Neuronal stem cell (in vitro differentiated cells): ENCODE measurements at regions not wholly inside any gene's neighbourhood (a gene's known extent, or its start where the extent isn't known, plus 50 kb on each side); places are given as distances from the start of the nearest gene placed in this dataset.

Source experiments
- DNase-seq: peaks from one replicate; pipeline ENCODE4 v3.0.0-alpha.2; 2013; ENCODE audit warnings: low spot score
- H2AFZ ChIP-seq: one replicate; pipeline ENCODE4 v1.6.1; 2013; ENCODE audit warnings: mild to moderate bottlenecking, low read length, inconsistent platforms
- H2AK5ac ChIP-seq: 2 replicates; pipeline ENCODE4 v1.6.1; 2013; ENCODE audit warnings: low read depth, mild to moderate bottlenecking, inconsistent platforms, low read length, moderate library complexity, mixed read lengths
- H2BK120ac ChIP-seq: 2 replicates; pipeline ENCODE4 v1.6.1; 2013; ENCODE audit warnings: low read depth, mild to moderate bottlenecking, inconsistent platforms, low read length, moderate library complexity, mixed read lengths
- H2BK12ac ChIP-seq: one replicate; pipeline ENCODE4 v1.6.1; 2013; ENCODE audit warnings: low read length, inconsistent platforms
- H2BK15ac ChIP-seq: 2 replicates; pipeline ENCODE4 v1.6.1; 2013; ENCODE audit warnings: mild to moderate bottlenecking, low read length, inconsistent platforms, mixed read lengths
- H2BK5ac ChIP-seq: one replicate; pipeline ENCODE4 v1.6.1; 2013; ENCODE audit warnings: inconsistent platforms, mild to moderate bottlenecking, low read length, moderate library complexity
- H3K14ac ChIP-seq: one replicate; pipeline ENCODE4 v1.6.1; 2013; ENCODE audit warnings: low read length, inconsistent platforms
- H3K18ac ChIP-seq: 2 replicates; pipeline ENCODE4 v1.6.1; 2013; ENCODE audit warnings: low read length, inconsistent platforms
- H3K23ac ChIP-seq: 2 replicates; pipeline ENCODE4 v1.6.1; 2013; ENCODE audit warnings: low read depth, mild to moderate bottlenecking, mixed read lengths, low read length, inconsistent platforms; ENCODE audit not compliant: poor library complexity
- H3K27ac ChIP-seq: replicated peaks from 3 replicates; pipeline ENCODE4 v1.5.1; 2013; ENCODE audit warnings: low read length, inconsistent platforms
- H3K27me3 ChIP-seq, 3 experiments: 2 replicates each; pipeline ENCODE4 v1.6.1; 2013; ENCODE audit warnings: low read length in 3 of 3, mild to moderate bottlenecking in 2 of 3, inconsistent platforms in 1 of 3, low read depth in 1 of 3, mixed read lengths in 1 of 3, moderate library complexity in 1 of 3; ENCODE audit not compliant: control insufficient read depth in 3 of 3, insufficient read depth in 3 of 3
- H3K36me3 ChIP-seq, 2 donors: replicated peaks in 1 of 2; 2 replicates each; pipeline ENCODE4 v1.6.1; 2013; ENCODE audit warnings: low read length in 2 of 2; ENCODE audit not compliant: control insufficient read depth in 2 of 2, insufficient read depth in 2 of 2
- H3K4ac ChIP-seq: 2 replicates; pipeline ENCODE4 v1.6.1; 2013; ENCODE audit warnings: inconsistent platforms, mild to moderate bottlenecking, low read length, moderate library complexity
- H3K4me1 ChIP-seq, 2 donors: 1 replicate in 1 of 2; 2 replicates in 1 of 2; pipeline ENCODE4 v1.6.1; 2013; ENCODE audit warnings: low read length in 2 of 2, low read depth in 1 of 2; ENCODE audit not compliant: control insufficient read depth in 2 of 2, insufficient read depth in 1 of 2
- H3K4me2 ChIP-seq: one replicate; pipeline ENCODE4 v1.6.1; 2013; ENCODE audit warnings: mild to moderate bottlenecking, low read length, inconsistent platforms; ENCODE audit not compliant: insufficient read depth, poor library complexity, severe bottlenecking
- H3K4me3 ChIP-seq, 2 donors: 2 replicates each; pipeline ENCODE4 v1.5.1; 2013; ENCODE audit warnings: low read length in 2 of 2, mild to moderate bottlenecking in 2 of 2, inconsistent platforms in 1 of 2, moderate library complexity in 1 of 2
- H3K79me1 ChIP-seq: one replicate; pipeline ENCODE4 v1.6.1; 2013; ENCODE audit warnings: low read depth, mild to moderate bottlenecking, inconsistent platforms, low read length, moderate library complexity
- H3K9ac ChIP-seq: one replicate; pipeline ENCODE4 v1.6.1; 2013; ENCODE audit warnings: mild to moderate bottlenecking, low read depth, low read length, inconsistent platforms; ENCODE audit not compliant: poor library complexity
- H3K9me3 ChIP-seq, 2 donors: replicated peaks in 1 of 2; 2 replicates each; pipeline versions ENCODE3 to v1.6.1; 2013; ENCODE audit warnings: low read length in 2 of 2, mild to moderate bottlenecking in 2 of 2, inconsistent platforms in 1 of 2, low read depth in 1 of 2, mixed read lengths in 1 of 2, moderate library complexity in 1 of 2; ENCODE audit not compliant: control insufficient read depth in 2 of 2, insufficient read depth in 1 of 2
- H4K8ac ChIP-seq: one replicate; pipeline ENCODE4 v1.6.1; 2013; ENCODE audit warnings: low read depth, mild to moderate bottlenecking, inconsistent platforms, low read length, moderate library complexity
- H4K91ac ChIP-seq: one replicate; pipeline ENCODE4 v1.6.1; 2013; ENCODE audit warnings: low read length, low read depth, mild to moderate bottlenecking, inconsistent platforms; ENCODE audit not compliant: poor library complexity
- WGBS, 2 donors: extraction: QIAGEN DNeasy Blood & Tissue Kit; methylation state at CpG; one replicate each; pipeline ENCODE4 v1.1.7; 2013; ENCODE audit warnings: missing lambda C conversion rate in 2 of 2, mixed read lengths in 1 of 2; ENCODE audit not compliant: insufficient read length in 2 of 2, insufficient replicate concordance in 1 of 2; ENCODE audit errors: extremely low coverage in 2 of 2; 5-methylcytosine and 5-hydroxymethylcytosine counted together

DNA sequence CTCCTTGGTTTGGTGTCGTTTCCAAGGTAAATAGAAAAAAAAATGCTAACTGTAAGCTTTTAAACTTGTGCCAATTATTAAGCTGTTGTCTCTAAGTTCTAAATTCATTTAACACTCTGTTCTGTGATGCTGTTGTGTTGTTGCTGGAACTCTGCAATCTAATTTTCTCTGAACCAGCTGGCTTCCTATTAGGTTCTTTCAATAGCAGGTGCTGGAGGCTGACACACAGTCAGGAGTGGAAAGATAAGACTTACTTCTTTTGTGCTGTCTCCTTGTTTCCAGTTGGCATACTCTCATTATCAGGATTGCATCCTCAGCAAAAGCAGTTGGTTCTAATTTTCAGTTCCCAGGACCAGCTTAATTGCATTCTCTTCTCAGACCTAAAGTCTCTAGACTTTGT lies 1252.6 kb upstream of the NUDT12 start:
- no peaks in the 10 kb centered on the region for H3K4me1 ChIP-seq
- H2BK5ac ChIP-seq = no peak overlapping the region
- no peak overlapping the region for H3K9ac ChIP-seq
- no peak overlapping the region for H2BK15ac ChIP-seq
- H3K23ac ChIP-seq = no peak overlapping the region
- H3K4me3 ChIP-seq = no peak overlapping the region
- peaks cover 0 to 2% of the 10 kb centered on the region in 2 donors for H3K9me3 ChIP-seq
- H3K18ac ChIP-seq = no peak overlapping the region
- no peak overlapping the region for H2AK5ac ChIP-seq
- no peak overlapping the region for H3K4me2 ChIP-seq
- no peaks in the 10 kb centered on the region for H3K79me1 ChIP-seq
- H3K14ac ChIP-seq = no peak overlapping the region
- peak; percentile 3 for DNase-seq
- H3K27me3 ChIP-seq = no peaks in the 10 kb centered on the region
- H4K91ac ChIP-seq = no peak overlapping the region
- peak overlapping the region; percentile 65 for H3K27ac ChIP-seq
- H2AFZ ChIP-seq = peak overlapping the region; percentile 59
- H3K36me3 ChIP-seq = no peaks in the 10 kb centered on the region
- no peak overlapping the region for H3K4ac ChIP-seq
- H2BK120ac ChIP-seq = no peak overlapping the region
- no peak overlapping the region for H2BK12ac ChIP-seq
- no peak overlapping the region for H4K8ac ChIP-seq
- no CpG with 5 or more reads among the region's 1 CpG for WGBS, 2 donors

- WGBS, 2 donors = no CpG with 5 or more reads among the region's 4 CpGs
- no peak overlapping the region for H2AFZ ChIP-seq
Measured at GRCh38 chr5:104800440-104801048, 1238.0 kb upstream of the NUDT12 start.

GRCh38 chr5:104793755-104794080 lies 1231.1 kb upstream of the NUDT12 start:
- Histone ChIP-seq H4K91ac (no peak overlapping the region), H3K23ac (no peak overlapping the region), H3K27me3 (no peaks in the 10 kb centered on the region), H2BK15ac (no peak overlapping the region), H3K4me3 (no peak overlapping the region), H3K4me2 (no peak overlapping the region), H3K79me1 (no peaks in the 10 kb centered on the region), H3K36me3 (no peaks in the 10 kb centered on the region), H3K14ac (no peak overlapping the region), H2BK5ac (no peak overlapping the region), H3K27ac (no peak overlapping the region), H3K18ac (no peak overlapping the region), H2AFZ (no peak overlapping the region), H3K9me3 (no peaks in the 10 kb centered on the region), H2BK12ac (no peak overlapping the region), H3K4ac (no peak overlapping the region), H4K8ac (no peak overlapping the region), H3K9ac (no peak overlapping the region), H2AK5ac (no peak overlapping the region), H3K4me1 (no peaks in the 10 kb centered on the region), H2BK120ac (no peak overlapping the region)
- no peak for DNase-seq

More at GRCh38 chr5:104800440-104801048, 1238.0 kb upstream of the NUDT12 start:
- no peak overlapping the region for H2BK5ac ChIP-seq
- peak overlapping the region; percentile 52 for H3K18ac ChIP-seq
- H3K9ac ChIP-seq = no peak overlapping the region
- H4K8ac ChIP-seq = no peak overlapping the region
- no peak overlapping the region for H2BK12ac ChIP-seq
- H3K4me1 ChIP-seq = no peaks in the 10 kb centered on the region
- H3K27me3 ChIP-seq = no peaks in the 10 kb centered on the region
- H4K91ac ChIP-seq = no peak overlapping the region
- H2BK15ac ChIP-seq = no peak overlapping the region
- H2BK120ac ChIP-seq = no peak overlapping the region
- DNase-seq = no peak
- H3K36me3 ChIP-seq = no peaks in the 10 kb centered on the region
- no peak overlapping the region for H3K4me3 ChIP-seq
- no peak overlapping the region for H3K4ac ChIP-seq
- no peak overlapping the region for H3K23ac ChIP-seq
- H2AK5ac ChIP-seq = no peak overlapping the region
- no peaks in the 10 kb centered on the region for H3K79me1 ChIP-seq
- no peak overlapping the region for H3K27ac ChIP-seq
- H3K4me2 ChIP-seq = no peak overlapping the region
- no peak overlapping the region for H3K14ac ChIP-seq
- H3K9me3 ChIP-seq = no peaks in the 10 kb centered on the region

GRCh38 chr5:104793031-104793754 lies 1230.6 kb upstream of the NUDT12 start:
- Histone ChIP-seq H3K18ac (no peak overlapping the region), H2BK5ac (no peak overlapping the region), H2AFZ (no peak overlapping the region), H3K27me3 (no peaks in the 10 kb centered on the region), H2AK5ac (no peak overlapping the region), H2BK120ac (no peak overlapping the region), H3K4me2 (no peak overlapping the region), H3K36me3 (no peaks in the 10 kb centered on the region), H3K9ac (no peak overlapping the region), H3K4ac (no peak overlapping the region), H3K23ac (no peak overlapping the region), H2BK15ac (no peak overlapping the region), H3K27ac (no peak overlapping the region), H2BK12ac (no peak overlapping the region), H4K91ac (no peak overlapping the region), H4K8ac (no peak overlapping the region), H3K9me3 (no peaks in the 10 kb centered on the region), H3K4me3 (no peak overlapping the region), H3K79me1 (no peaks in the 10 kb centered on the region), H3K4me1 (no peaks in the 10 kb centered on the region), H3K14ac (no peak overlapping the region)
- WGBS, 2 donors = no CpG with 5 or more reads among the region's 4 CpGs
- no peak for DNase-seq
